ENCODE measurements at regions not wholly inside any gene's neighbourhood (a gene's known extent, or its start where the extent isn't known, plus 50 kb on each side); places are given as distances from the start of the nearest gene placed in this dataset.

GRCh38 chr6:140012150-140012549 is 637.7 kb upstream of the CITED2 start:
- H3K36me3 ChIP-seq (replicated peaks; ENCODE audit: insufficient read depth, low read length), result no peaks in the 10 kb centered on the region
- no peak overlapping the region for H3K4me2 ChIP-seq (ENCODE audit: low read depth, low read length)
- no peak overlapping the region for H3K4me3 ChIP-seq (ENCODE audit: low read length)
- no peaks in the 10 kb centered on the region for H3K27me3 ChIP-seq (replicated peaks; ENCODE audit: insufficient read depth, low read length)
- no peaks in the 10 kb centered on the region for H4K20me1 ChIP-seq (ENCODE audit: insufficient read depth, low read length)
- H3K9ac ChIP-seq (ENCODE audit: low read length), result no peak overlapping the region
- no peak overlapping the region for H2AFZ ChIP-seq (ENCODE audit: low read length)
- TF ChIP-seq, protein P1, sequence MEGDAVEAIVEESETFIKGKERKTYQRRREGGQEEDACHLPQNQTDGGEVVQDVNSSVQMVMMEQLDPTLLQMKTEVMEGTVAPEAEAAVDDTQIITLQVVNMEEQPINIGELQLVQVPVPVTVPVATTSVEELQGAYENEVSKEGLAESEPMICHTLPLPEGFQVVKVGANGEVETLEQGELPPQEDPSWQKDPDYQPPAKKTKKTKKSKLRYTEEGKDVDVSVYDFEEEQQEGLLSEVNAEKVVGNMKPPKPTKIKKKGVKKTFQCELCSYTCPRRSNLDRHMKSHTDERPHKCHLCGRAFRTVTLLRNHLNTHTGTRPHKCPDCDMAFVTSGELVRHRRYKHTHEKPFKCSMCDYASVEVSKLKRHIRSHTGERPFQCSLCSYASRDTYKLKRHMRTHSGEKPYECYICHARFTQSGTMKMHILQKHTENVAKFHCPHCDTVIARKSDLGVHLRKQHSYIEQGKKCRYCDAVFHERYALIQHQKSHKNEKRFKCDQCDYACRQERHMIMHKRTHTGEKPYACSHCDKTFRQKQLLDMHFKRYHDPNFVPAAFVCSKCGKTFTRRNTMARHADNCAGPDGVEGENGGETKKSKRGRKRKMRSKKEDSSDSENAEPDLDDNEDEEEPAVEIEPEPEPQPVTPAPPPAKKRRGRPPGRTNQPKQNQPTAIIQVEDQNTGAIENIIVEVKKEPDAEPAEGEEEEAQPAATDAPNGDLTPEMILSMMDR (IDR thresholded peaks at IDR 0.05; ENCODE audit: low read length), result no peak
- no peak for TF ChIP-seq EZH2 (optimal IDR thresholded peaks at IDR 0.05; ENCODE audit: low read depth, low read length)
- TF ChIP-seq EZH2phosphoT487 (IDR thresholded peaks at IDR 0.05; ENCODE audit: low read length), result no peak
- H3F3A ChIP-seq (ENCODE audit: insufficient read depth, low read length), result no peaks in the 10 kb centered on the region
- no peak for DNase-seq
- no peak overlapping the region for H3K27ac ChIP-seq (ENCODE audit: low read length)
- no peaks in the 10 kb centered on the region for H3K79me2 ChIP-seq (ENCODE audit: low read length)
- no peaks in the 10 kb centered on the region for H3K9me2 ChIP-seq (replicated peaks; ENCODE audit: insufficient read depth, low read length)
- H3K9me3 ChIP-seq (replicated peaks; ENCODE audit: insufficient read depth, low read length), result no peaks in the 10 kb centered on the region
- no peaks in the 10 kb centered on the region for H3K4me1 ChIP-seq (ENCODE audit: low read length)

- Histone ChIP-seq H3K27me3 (replicated peaks; ENCODE audit: insufficient read depth, low read length) (no peaks in the 10 kb centered on the region), H3K4me1 (ENCODE audit: low read length) (no peaks in the 10 kb centered on the region), H3K27ac (ENCODE audit: low read length) (no peak overlapping the region), H3F3A (ENCODE audit: insufficient read depth, low read length) (no peaks in the 10 kb centered on the region), H3K9ac (ENCODE audit: low read length) (no peak overlapping the region), H3K9me3 (replicated peaks; ENCODE audit: insufficient read depth, low read length) (no peaks in the 10 kb centered on the region), H3K36me3 (replicated peaks; ENCODE audit: insufficient read depth, low read length) (no peaks in the 10 kb centered on the region), H2AFZ (ENCODE audit: low read length) (no peak overlapping the region), H3K4me2 (ENCODE audit: low read depth, low read length) (no peak overlapping the region), H3K4me3 (ENCODE audit: low read length) (no peak overlapping the region), H3K9me2 (replicated peaks; ENCODE audit: insufficient read depth, low read length) (no peaks in the 10 kb centered on the region), H4K20me1 (ENCODE audit: insufficient read depth, low read length) (no peaks in the 10 kb centered on the region), H3K79me2 (ENCODE audit: low read length) (no peaks in the 10 kb centered on the region)
- TF ChIP-seq, protein P1 (IDR thresholded peaks at IDR 0.05; ENCODE audit: low read length), result no peak
- TF ChIP-seq EZH2phosphoT487 (IDR thresholded peaks at IDR 0.05; ENCODE audit: low read length), result no peak
- no peak for TF ChIP-seq EZH2 (optimal IDR thresholded peaks at IDR 0.05; ENCODE audit: low read depth, low read length)
- DNase-seq, result no peak
Observed at GRCh38 chr6:140011537-140011936, 637.1 kb upstream of the CITED2 start.

GRCh38 chr6:140009286-140009685 is 634.8 kb upstream of the CITED2 start:
- H3K9me3 ChIP-seq (replicated peaks; ENCODE audit: insufficient read depth, low read length), result no peaks in the 10 kb centered on the region
- H3K9me2 ChIP-seq (replicated peaks; ENCODE audit: insufficient read depth, low read length), result no peaks in the 10 kb centered on the region
- TF ChIP-seq EZH2 (optimal IDR thresholded peaks at IDR 0.05; ENCODE audit: low read depth, low read length), result no peak
- no peak for TF ChIP-seq EZH2phosphoT487 (IDR thresholded peaks at IDR 0.05; ENCODE audit: low read length)
- TF ChIP-seq, protein P1 (IDR thresholded peaks at IDR 0.05; ENCODE audit: low read length), result no peak
- no peaks in the 10 kb centered on the region for H3K27me3 ChIP-seq (replicated peaks; ENCODE audit: insufficient read depth, low read length)
- DNase-seq, result no peak
- no peak overlapping the region for H2AFZ ChIP-seq (ENCODE audit: low read length)
- H4K20me1 ChIP-seq (ENCODE audit: insufficient read depth, low read length), result no peaks in the 10 kb centered on the region
- H3K4me3 ChIP-seq (ENCODE audit: low read length), result no peak overlapping the region
- H3K9ac ChIP-seq (ENCODE audit: low read length), result no peak overlapping the region
- H3K4me1 ChIP-seq (ENCODE audit: low read length), result no peaks in the 10 kb centered on the region
- no peaks in the 10 kb centered on the region for H3K36me3 ChIP-seq (replicated peaks; ENCODE audit: insufficient read depth, low read length)
- no peaks in the 10 kb centered on the region for H3F3A ChIP-seq (ENCODE audit: insufficient read depth, low read length)
- H3K79me2 ChIP-seq (ENCODE audit: low read length), result no peaks in the 10 kb centered on the region
- H3K27ac ChIP-seq (ENCODE audit: low read length), result no peak overlapping the region
- H3K4me2 ChIP-seq (ENCODE audit: low read depth, low read length), result no peak overlapping the region
